Activated naive CD8-positive, alpha-beta T cell treated with anti-CD3 and anti-CD28 coated beads, Interleukin-2, amount 10 ng/mL, durations not matched to agents 7 days and 5 days (primary cell): ENCODE measurements at regions not wholly inside any gene's neighbourhood (a gene's known extent, or its start where the extent isn't known, plus 50 kb on each side); places are given as distances from the start of the nearest gene placed in this dataset.
"Not testable (repeated sequence)": the region's sequence is repeated elsewhere in the genome, so short reads cannot be mapped to it uniquely, and the experiment has no call there.

ENCODE experiments used
- ATAC-seq: fragments of 150-1000 bp; cut with Tn5 transposase; one replicate; pipeline ENCODE4 v1.10.0; 2021; ENCODE audit warnings: low read depth, moderate library complexity
- POLR2A ChIA-PET: fragments of 350-600 bp; sonication (Branson Sonifier 250); formaldehyde crosslinking; loops from one replicate; lab custom pipeline; 2021; ENCODE audit warnings: antibody characterized with exemption; lab: Charles Lee
- DNase-seq: peaks from one replicate; pipeline ENCODE4 v3.0.0; 2021
- H3K27ac Mint-ChIP-seq: one replicate; pipeline ENCODE4 v1.8.0; 2022; ENCODE audit warnings: mild to moderate bottlenecking, mixed read lengths
- H3K27me3 Mint-ChIP-seq: one replicate; pipeline ENCODE4 v1.8.0; 2022; ENCODE audit warnings: mild to moderate bottlenecking, moderate library complexity, mixed read lengths
- H3K36me3 Mint-ChIP-seq: one replicate; pipeline ENCODE4 v1.8.0; 2021; ENCODE audit warnings: mild to moderate bottlenecking, mixed read lengths
- H3K4me1 Mint-ChIP-seq: one replicate; pipeline ENCODE4 v1.8.0; 2021; ENCODE audit warnings: mixed read lengths
- H3K4me3 Mint-ChIP-seq: one replicate; pipeline ENCODE4 v1.8.0; 2022; ENCODE audit warnings: mild to moderate bottlenecking, moderate library complexity, mixed read lengths
- H3K9me3 Mint-ChIP-seq: one replicate; pipeline ENCODE4 v1.8.0; 2021; ENCODE audit warnings: mixed read lengths

GRCh38 chr16:29290631-29291247, 115.8 kb downstream of the NPIPB11 start:
- peak; percentile 72 for ATAC-seq
- no peak overlapping the region for H3K27ac Mint-ChIP-seq
- POLR2A ChIA-PET, result no interaction called here
- peak overlapping the region; percentile 30 for H3K4me3 Mint-ChIP-seq
- H3K9me3 Mint-ChIP-seq, result no peaks in the 10 kb centered on the region
- peak; percentile 51 for DNase-seq
- H3K4me1 Mint-ChIP-seq, result peaks cover 1% of the 10 kb centered on the region
- no peaks in the 10 kb centered on the region for H3K27me3 Mint-ChIP-seq
- no peaks in the 10 kb centered on the region for H3K36me3 Mint-ChIP-seq

- H3K4me3 Mint-ChIP-seq, POLR2A ChIA-PET: not testable (repeated sequence)
These were observed 116.8 kb downstream of the NPIPB11 start for GRCh38 chr16:29289516-29290239.

GRCh38 chr16:29288711-29289474, 117.6 kb downstream of the NPIPB11 start:
- H3K27ac Mint-ChIP-seq, POLR2A ChIA-PET, DNase-seq, H3K4me3 Mint-ChIP-seq, ATAC-seq, H3K36me3 Mint-ChIP-seq, H3K9me3 Mint-ChIP-seq, H3K27me3 Mint-ChIP-seq, H3K4me1 Mint-ChIP-seq: not testable (repeated sequence)

More at GRCh38 chr16:29289516-29290239, 116.8 kb downstream of the NPIPB11 start:
- H3K4me1 Mint-ChIP-seq, H3K27me3 Mint-ChIP-seq, ATAC-seq, H3K36me3 Mint-ChIP-seq, H3K27ac Mint-ChIP-seq, H3K9me3 Mint-ChIP-seq: not testable (repeated sequence)
- peak; percentile 26 for DNase-seq

GRCh38 chr16:29287871-29288535, 118.5 kb downstream of the NPIPB11 start:
- POLR2A ChIA-PET, DNase-seq, H3K9me3 Mint-ChIP-seq, H3K4me3 Mint-ChIP-seq, H3K27ac Mint-ChIP-seq, H3K27me3 Mint-ChIP-seq, H3K36me3 Mint-ChIP-seq, H3K4me1 Mint-ChIP-seq, ATAC-seq: not testable (repeated sequence)

GRCh38 chr16:29287246-29287645, 119.3 kb downstream of the NPIPB11 start:
- ATAC-seq, H3K27me3 Mint-ChIP-seq, H3K4me1 Mint-ChIP-seq, DNase-seq, H3K36me3 Mint-ChIP-seq, POLR2A ChIA-PET, H3K4me3 Mint-ChIP-seq, H3K27ac Mint-ChIP-seq, H3K9me3 Mint-ChIP-seq: not testable (repeated sequence)

- H3K36me3 Mint-ChIP-seq, H3K4me1 Mint-ChIP-seq, H3K27me3 Mint-ChIP-seq, H3K4me3 Mint-ChIP-seq, ATAC-seq, H3K9me3 Mint-ChIP-seq, H3K27ac Mint-ChIP-seq, DNase-seq, POLR2A ChIA-PET: not testable (repeated sequence)
These were observed 119.7 kb downstream of the NPIPB11 start for GRCh38 chr16:29286796-29287195.

GRCh38 chr16:29286161-29286560, 120.3 kb downstream of the NPIPB11 start:
- H3K27me3 Mint-ChIP-seq, H3K4me1 Mint-ChIP-seq, POLR2A ChIA-PET, H3K9me3 Mint-ChIP-seq, H3K4me3 Mint-ChIP-seq, H3K36me3 Mint-ChIP-seq, ATAC-seq, DNase-seq, H3K27ac Mint-ChIP-seq: not testable (repeated sequence)

GRCh38 chr16:29285151-29285885, 121.2 kb downstream of the NPIPB11 start:
- H3K27me3 Mint-ChIP-seq, H3K36me3 Mint-ChIP-seq, POLR2A ChIA-PET, H3K9me3 Mint-ChIP-seq, ATAC-seq, H3K4me1 Mint-ChIP-seq, DNase-seq, H3K27ac Mint-ChIP-seq, H3K4me3 Mint-ChIP-seq: not testable (repeated sequence)

GRCh38 chr16:29284723-29285122, 121.8 kb downstream of the NPIPB11 start:
- H3K4me3 Mint-ChIP-seq, ATAC-seq, H3K9me3 Mint-ChIP-seq, H3K36me3 Mint-ChIP-seq, H3K27ac Mint-ChIP-seq, POLR2A ChIA-PET, H3K4me1 Mint-ChIP-seq, DNase-seq, H3K27me3 Mint-ChIP-seq: not testable (repeated sequence)

GRCh38 chr16:29284159-29284558, 122.4 kb downstream of the NPIPB11 start:
- H3K4me1 Mint-ChIP-seq, H3K27me3 Mint-ChIP-seq, POLR2A ChIA-PET, H3K9me3 Mint-ChIP-seq, H3K27ac Mint-ChIP-seq, DNase-seq, H3K4me3 Mint-ChIP-seq, ATAC-seq, H3K36me3 Mint-ChIP-seq: not testable (repeated sequence)

GRCh38 chr16:29278097-29278871, 128.2 kb downstream of the NPIPB11 start:
- POLR2A ChIA-PET, DNase-seq, H3K36me3 Mint-ChIP-seq, H3K9me3 Mint-ChIP-seq, H3K4me1 Mint-ChIP-seq, H3K4me3 Mint-ChIP-seq, ATAC-seq, H3K27me3 Mint-ChIP-seq, H3K27ac Mint-ChIP-seq: not testable (repeated sequence)

GRCh38 chr16:29276446-29276845, 130.1 kb downstream of the NPIPB11 start:
- H3K27me3 Mint-ChIP-seq, ATAC-seq, H3K4me3 Mint-ChIP-seq, H3K27ac Mint-ChIP-seq, H3K9me3 Mint-ChIP-seq, POLR2A ChIA-PET, DNase-seq, H3K4me1 Mint-ChIP-seq, H3K36me3 Mint-ChIP-seq: not testable (repeated sequence)
